Suprapubic skin (tissue), 4 donors: ENCODE measurements at regions not wholly inside any gene's neighbourhood (a gene's known extent, or its start where the extent isn't known, plus 50 kb on each side); places are given as distances from the start of the nearest gene placed in this dataset.

Source experiments
- DNase-seq, 2 donors: peaks; one replicate each; pipeline ENCODE4 v3.0.0-alpha.2; 2019; ENCODE audit warnings: low spot score in 2 of 2
- H3K27ac ChIP-seq: fragments of 200-600 bp; sonication (generic); one replicate; pipeline ENCODE4 v1.5.1; 2019
- H3K27me3 ChIP-seq: fragments of 200-600 bp; sonication (generic); one replicate; pipeline ENCODE4 v1.5.1; 2019
- H3K36me3 ChIP-seq: fragments of 200-600 bp; sonication (generic); one replicate; pipeline ENCODE4 v1.5.1; 2019
- H3K4me1 ChIP-seq: fragments of 200-600 bp; sonication (generic); one replicate; pipeline ENCODE4 v1.5.1; 2019
- H3K4me3 ChIP-seq: fragments of 200-600 bp; sonication (generic); one replicate; pipeline ENCODE4 v1.5.1; 2019; ENCODE audit warnings: mild to moderate bottlenecking
- H3K9me3 ChIP-seq: fragments of 200-600 bp; sonication (generic); one replicate; pipeline ENCODE4 v1.5.1; 2019
- CTCF ChIP-seq, 2 donors: fragments of 200-600 bp in 1 of 2; fragments of 450-650 bp in 1 of 2; sonication (generic) in 1 of 2; IDR thresholded peaks; one replicate each; pipeline ENCODE4 v1.5.1; 2016 to 2019; ENCODE audit warnings: antibody characterized with exemption in 2 of 2, mild to moderate bottlenecking in 1 of 2, moderate library complexity in 1 of 2
- EP300 ChIP-seq: sonication (generic); formaldehyde crosslinking; IDR thresholded peaks from one replicate; pipeline ENCODE4 v1.6.1; 2017; ENCODE audit warnings: antibody characterized with exemption
- POLR2A ChIP-seq, 2 donors: fragments of 450-650 bp; IDR thresholded peaks; one replicate each; pipeline ENCODE4 v1.6.1; 2017; ENCODE audit warnings: antibody characterized with exemption in 2 of 2, mild to moderate bottlenecking in 2 of 2, moderate library complexity in 2 of 2
- POLR2AphosphoS5 ChIP-seq, 3 donors: sonication (generic); formaldehyde crosslinking; IDR thresholded peaks; one replicate each; pipeline ENCODE4 v1.6.1; 2017; ENCODE audit warnings: antibody characterized with exemption in 3 of 3
- WGBS: methylation state at CpG from one replicate; pipeline ENCODE4 v1.1.5; 2018; 5-methylcytosine and 5-hydroxymethylcytosine counted together

DNA sequence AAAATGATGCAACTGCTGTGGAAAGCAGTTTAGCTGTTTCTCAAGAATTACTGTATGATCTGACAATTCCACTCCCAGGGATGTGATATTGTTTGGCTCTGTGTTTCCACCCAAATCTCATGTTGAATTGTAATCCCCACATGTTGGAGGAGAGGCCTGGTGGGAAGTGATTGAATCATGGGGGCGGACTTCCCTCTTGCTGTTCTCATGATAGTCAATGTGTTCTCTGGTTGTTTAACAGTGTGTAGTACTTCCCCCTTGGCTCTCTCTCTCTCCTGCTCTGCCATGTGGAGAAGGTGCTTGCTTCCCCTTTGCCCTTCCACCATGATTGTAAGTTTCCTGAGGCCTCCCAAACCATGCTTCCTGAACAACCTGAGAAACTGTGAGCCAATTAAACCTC lies 93.4 kb upstream of the CPM start:
- WGBS, result 83% methylated on average over 1 of the region's 1 CpG
- Histone ChIP-seq H3K27me3 (no peaks in the 10 kb centered on the region), H3K36me3 (no peaks in the 10 kb centered on the region), H3K27ac (no peak overlapping the region), H3K9me3 (no peaks in the 10 kb centered on the region), H3K4me3 (no peak overlapping the region), H3K4me1 (peaks cover 19% of the 10 kb centered on the region)
- DNase-seq, result no peak
- no peak for TF ChIP-seq POLR2AphosphoS5 (IDR thresholded peaks at IDR 0.05)
- no peak for TF ChIP-seq CTCF (IDR thresholded peaks at IDR 0.05)
- no peak for TF ChIP-seq EP300
- no peak for TF ChIP-seq POLR2A (IDR thresholded peaks at IDR 0.05)

- peaks cover 19% of the 10 kb centered on the region for H3K4me1 ChIP-seq
- no peaks in the 10 kb centered on the region for H3K9me3 ChIP-seq
- WGBS, result 75% methylated on average over 4 of the region's 4 CpGs
- no peaks in the 10 kb centered on the region for H3K36me3 ChIP-seq
- no peaks in the 10 kb centered on the region for H3K27me3 ChIP-seq
- TF ChIP-seq POLR2A (IDR thresholded peaks at IDR 0.05) (no peak), POLR2AphosphoS5 (IDR thresholded peaks at IDR 0.05) (no peak), EP300 (no peak), CTCF (IDR thresholded peaks at IDR 0.05) (no peak)
- no peak overlapping the region for H3K4me3 ChIP-seq
- H3K27ac ChIP-seq, result no peak overlapping the region
- no peak for DNase-seq
These were observed 94.5 kb upstream of the CPM start for GRCh38 chr12:69027411-69027881.

- H3K27ac ChIP-seq, result no peak overlapping the region
- peaks cover 13% of the 10 kb centered on the region for H3K4me1 ChIP-seq
- H3K27me3 ChIP-seq, result no peaks in the 10 kb centered on the region
- no peak overlapping the region for H3K4me3 ChIP-seq
- no peak for DNase-seq
- 71% methylated on average over 11 of the region's 11 CpGs for WGBS
- TF ChIP-seq POLR2A (IDR thresholded peaks at IDR 0.05), result no peak
- no peak for TF ChIP-seq POLR2AphosphoS5 (IDR thresholded peaks at IDR 0.05)
- no peak for TF ChIP-seq CTCF (IDR thresholded peaks at IDR 0.05)
- no peak for TF ChIP-seq EP300
- no peaks in the 10 kb centered on the region for H3K36me3 ChIP-seq
- no peaks in the 10 kb centered on the region for H3K9me3 ChIP-seq
These were observed 96.2 kb upstream of the CPM start for GRCh38 chr12:69028941-69029729.

- no peaks in the 10 kb centered on the region for H3K27me3 ChIP-seq
- H3K4me1 ChIP-seq, result peaks cover 7% of the 10 kb centered on the region
- DNase-seq, result no peak
- H3K36me3 ChIP-seq, result no peaks in the 10 kb centered on the region
- H3K9me3 ChIP-seq, result no peaks in the 10 kb centered on the region
- no peak overlapping the region for H3K27ac ChIP-seq
- TF ChIP-seq EP300 (no peak), CTCF (IDR thresholded peaks at IDR 0.05) (no peak), POLR2AphosphoS5 (IDR thresholded peaks at IDR 0.05) (no peak), POLR2A (IDR thresholded peaks at IDR 0.05) (no peak)
- 47% methylated on average over 2 of the region's 2 CpGs for WGBS
- no peak overlapping the region for H3K4me3 ChIP-seq
These were observed 97.3 kb upstream of the CPM start for GRCh38 chr12:69030321-69030720.

DNA sequence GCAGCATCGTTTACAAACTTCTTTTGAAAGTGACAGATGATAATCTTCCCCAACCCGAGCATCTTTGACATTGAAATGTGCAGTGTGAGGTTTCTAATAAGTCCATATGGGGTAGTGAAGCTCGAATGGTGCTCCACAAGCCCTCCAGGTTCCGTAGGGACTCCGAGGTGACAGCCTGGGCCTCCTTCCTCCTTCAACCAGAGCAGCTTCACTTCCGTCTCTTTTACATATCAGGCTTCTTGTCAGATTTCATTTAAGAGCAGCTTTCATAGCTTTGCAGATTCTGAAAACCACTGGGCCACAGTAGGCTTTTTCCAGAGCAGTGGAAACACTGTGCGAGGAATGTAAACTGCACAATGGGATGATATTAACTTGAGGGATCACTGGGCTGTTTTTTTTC lies 103.6 kb upstream of the CPM start:
- H3K27me3 ChIP-seq, result no peaks in the 10 kb centered on the region
- H3K4me1 ChIP-seq, result peaks cover 4% of the 10 kb centered on the region
- no peak overlapping the region for H3K27ac ChIP-seq
- no peak for TF ChIP-seq EP300
- no peak for TF ChIP-seq CTCF (IDR thresholded peaks at IDR 0.05)
- TF ChIP-seq POLR2A (IDR thresholded peaks at IDR 0.05), result no peak
- no peak for TF ChIP-seq POLR2AphosphoS5 (IDR thresholded peaks at IDR 0.05)
- WGBS, result 80% methylated on average over 7 of the region's 7 CpGs
- no peak for DNase-seq
- no peaks in the 10 kb centered on the region for H3K36me3 ChIP-seq
- no peaks in the 10 kb centered on the region for H3K9me3 ChIP-seq
- H3K4me3 ChIP-seq, result no peak overlapping the region
